Esophagus squamous epithelium (tissue), 5 donors: ENCODE measurements at regions not wholly inside any gene's neighbourhood (a gene's known extent, or its start where the extent isn't known, plus 50 kb on each side); places are given as distances from the start of the nearest gene placed in this dataset.

Experiments
- DNase-seq: peaks from one replicate; lab custom pipeline; 2025; lab: John Stamatoyannopoulos, UW
- H3K27ac ChIP-seq, 4 donors: fragments of 200-600 bp; sonication (generic); one replicate each; pipeline ENCODE4 v1.5.1; 2016 to 2019; ENCODE audit warnings: mild to moderate bottlenecking in 1 of 4
- H3K27me3 ChIP-seq, 4 donors: fragments of 200-600 bp; sonication (generic); 1 replicate in 3 of 4; 2 replicates in 1 of 4; pipeline versions ENCODE4 v1.5.1 to v1.6.0; 2017 to 2021; ENCODE audit warnings: antibody characterized with exemption in 1 of 4
- H3K36me3 ChIP-seq, 3 donors: fragments of 200-600 bp; sonication (generic); one replicate each; pipeline ENCODE4 v1.5.1; 2016 to 2019
- H3K4me1 ChIP-seq, 3 donors: fragments of 200-600 bp; sonication (generic); one replicate each; pipeline ENCODE4 v1.5.1; 2017 to 2019
- H3K4me3 ChIP-seq, 4 donors: fragments of 200-600 bp; sonication (generic); 1 replicate in 3 of 4; 2 replicates in 1 of 4; pipeline ENCODE4 v1.5.1; 2016 to 2019; ENCODE audit warnings: mild to moderate bottlenecking in 2 of 4, moderate library complexity in 1 of 4
- H3K9me3 ChIP-seq, 3 donors: fragments of 200-600 bp; sonication (generic); one replicate each; pipeline ENCODE4 v1.5.1; 2016 to 2019
- POLR2A ChIP-seq, 4 donors: fragments of 450-650 bp; IDR thresholded peaks; one replicate each; pipeline ENCODE4 v1.6.1; 2017; ENCODE audit warnings: antibody characterized with exemption in 4 of 4, mild to moderate bottlenecking in 4 of 4, moderate library complexity in 3 of 4
- WGBS, 2 donors: methylation state at CpG; one replicate each; pipeline ENCODE4 v1.1.5; 2018; 5-methylcytosine and 5-hydroxymethylcytosine counted together
- intact Hi-C: fragments of 100-400 bp; cut with DNase I; formaldehyde crosslinking; loops from one replicate; pipeline ENCODE4 v1.15.0; 2022
- TF ChIP-seq, protein P1 (sequence below), 6 experiments: fragments of 450-650 bp in 4 of 6; fragments of 200-600 bp in 2 of 6; sonication (generic) in 2 of 6; IDR thresholded peaks; one replicate each; pipeline ENCODE4 v1.5.1; 2016 to 2019; ENCODE audit warnings: antibody characterized with exemption in 6 of 6, mild to moderate bottlenecking in 4 of 6, moderate library complexity in 4 of 6
- donor health status: DM: yes; HTN: yes; CAD: no.

DNA sequence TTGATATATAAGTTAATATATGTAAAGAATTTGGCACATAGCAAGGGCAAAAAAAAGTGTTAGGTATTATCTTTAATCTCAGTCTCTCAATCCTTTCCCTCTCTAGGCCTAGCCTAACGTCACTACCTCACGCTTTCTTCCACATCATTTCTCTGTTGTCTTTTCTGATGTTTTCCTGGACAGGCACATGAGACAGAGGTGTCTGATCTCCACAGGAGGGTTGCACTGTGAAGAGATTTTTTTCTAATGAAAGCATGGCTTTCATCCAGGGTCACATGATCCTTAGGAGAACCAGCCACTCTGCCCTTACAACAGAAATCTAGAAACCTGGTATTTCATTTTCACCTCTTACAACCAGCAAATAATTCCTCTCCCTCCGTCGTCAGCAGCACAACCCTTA lies 1268.3 kb downstream of the XPNPEP1 start:
- H3K4me1 ChIP-seq: no peaks in the 10 kb centered on the region
- intact Hi-C loops: no loop called here
- H3K9me3 ChIP-seq: no peaks in the 10 kb centered on the region
- H3K27ac ChIP-seq: no peak overlapping the region
- TF ChIP-seq, protein P1, sequence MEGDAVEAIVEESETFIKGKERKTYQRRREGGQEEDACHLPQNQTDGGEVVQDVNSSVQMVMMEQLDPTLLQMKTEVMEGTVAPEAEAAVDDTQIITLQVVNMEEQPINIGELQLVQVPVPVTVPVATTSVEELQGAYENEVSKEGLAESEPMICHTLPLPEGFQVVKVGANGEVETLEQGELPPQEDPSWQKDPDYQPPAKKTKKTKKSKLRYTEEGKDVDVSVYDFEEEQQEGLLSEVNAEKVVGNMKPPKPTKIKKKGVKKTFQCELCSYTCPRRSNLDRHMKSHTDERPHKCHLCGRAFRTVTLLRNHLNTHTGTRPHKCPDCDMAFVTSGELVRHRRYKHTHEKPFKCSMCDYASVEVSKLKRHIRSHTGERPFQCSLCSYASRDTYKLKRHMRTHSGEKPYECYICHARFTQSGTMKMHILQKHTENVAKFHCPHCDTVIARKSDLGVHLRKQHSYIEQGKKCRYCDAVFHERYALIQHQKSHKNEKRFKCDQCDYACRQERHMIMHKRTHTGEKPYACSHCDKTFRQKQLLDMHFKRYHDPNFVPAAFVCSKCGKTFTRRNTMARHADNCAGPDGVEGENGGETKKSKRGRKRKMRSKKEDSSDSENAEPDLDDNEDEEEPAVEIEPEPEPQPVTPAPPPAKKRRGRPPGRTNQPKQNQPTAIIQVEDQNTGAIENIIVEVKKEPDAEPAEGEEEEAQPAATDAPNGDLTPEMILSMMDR (IDR thresholded peaks at IDR 0.05): no peak
- no peak for TF ChIP-seq POLR2A (IDR thresholded peaks at IDR 0.05)
- H3K36me3 ChIP-seq: no peaks in the 10 kb centered on the region
- no peak overlapping the region for H3K4me3 ChIP-seq
- 74 to 79% methylated on average over 4 of the region's 4 CpGs for WGBS, 2 donors
- no peaks in the 10 kb centered on the region for H3K27me3 ChIP-seq
- no peak for DNase-seq

GRCh38 chr10:108653531-108653930 lies 1269.8 kb downstream of the XPNPEP1 start:
- Histone ChIP-seq H3K36me3 (no peaks in the 10 kb centered on the region), H3K9me3 (no peaks in the 10 kb centered on the region), H3K27me3 (no peaks in the 10 kb centered on the region), H3K4me3 (no peak overlapping the region), H3K4me1 (no peaks in the 10 kb centered on the region), H3K27ac (no peak overlapping the region)
- no peak for DNase-seq
- WGBS, 2 donors: 59 to 67% methylated on average over 6 of the region's 6 CpGs
- intact Hi-C loops: no loop called here
- TF ChIP-seq, protein P1 (IDR thresholded peaks at IDR 0.05): no peak
- no peak for TF ChIP-seq POLR2A (IDR thresholded peaks at IDR 0.05)

GRCh38 chr10:108639010-108639409 lies 1284.3 kb downstream of the XPNPEP1 start:
- no peaks in the 10 kb centered on the region for H3K4me1 ChIP-seq
- intact Hi-C loops: no loop called here
- no peaks in the 10 kb centered on the region for H3K27me3 ChIP-seq
- 72 to 77% methylated on average over 5 of the region's 5 CpGs for WGBS, 2 donors
- no peaks in the 10 kb centered on the region for H3K36me3 ChIP-seq
- no peak overlapping the region for H3K4me3 ChIP-seq
- H3K9me3 ChIP-seq: no peaks in the 10 kb centered on the region
- TF ChIP-seq POLR2A (IDR thresholded peaks at IDR 0.05): no peak
- TF ChIP-seq, protein P1 (IDR thresholded peaks at IDR 0.05): no peak
- H3K27ac ChIP-seq: no peak overlapping the region
- no peak for DNase-seq

DNA sequence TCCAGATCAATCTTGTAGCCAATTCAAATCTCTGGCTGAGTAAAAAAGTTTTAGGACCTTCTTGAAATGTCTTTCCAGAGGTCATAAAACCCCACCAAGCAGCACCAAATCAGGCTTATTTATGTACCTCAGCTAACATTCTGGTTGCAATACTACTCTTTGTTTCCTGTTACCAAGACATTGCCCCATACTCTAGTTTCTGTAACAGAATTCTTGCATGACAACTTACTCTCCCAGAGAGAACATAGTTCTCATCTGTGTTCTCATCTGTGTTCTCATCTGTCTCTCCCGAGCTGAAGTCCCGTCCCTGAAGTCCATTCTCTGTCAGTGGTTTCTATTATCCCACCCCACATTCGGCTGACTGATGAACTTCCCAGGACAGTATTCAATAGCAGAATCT lies 1285.1 kb downstream of the XPNPEP1 start:
- no peak for TF ChIP-seq POLR2A (IDR thresholded peaks at IDR 0.05)
- TF ChIP-seq, protein P1 (IDR thresholded peaks at IDR 0.05): no peak
- Histone ChIP-seq H3K36me3 (no peaks in the 10 kb centered on the region), H3K4me1 (no peaks in the 10 kb centered on the region), H3K4me3 (no peak overlapping the region), H3K27me3 (no peaks in the 10 kb centered on the region), H3K9me3 (no peaks in the 10 kb centered on the region), H3K27ac (no peak overlapping the region)
- WGBS, 2 donors: 73 to 74% methylated on average over 3 of the region's 3 CpGs
- intact Hi-C loops: no loop called here
- DNase-seq: no peak

DNA sequence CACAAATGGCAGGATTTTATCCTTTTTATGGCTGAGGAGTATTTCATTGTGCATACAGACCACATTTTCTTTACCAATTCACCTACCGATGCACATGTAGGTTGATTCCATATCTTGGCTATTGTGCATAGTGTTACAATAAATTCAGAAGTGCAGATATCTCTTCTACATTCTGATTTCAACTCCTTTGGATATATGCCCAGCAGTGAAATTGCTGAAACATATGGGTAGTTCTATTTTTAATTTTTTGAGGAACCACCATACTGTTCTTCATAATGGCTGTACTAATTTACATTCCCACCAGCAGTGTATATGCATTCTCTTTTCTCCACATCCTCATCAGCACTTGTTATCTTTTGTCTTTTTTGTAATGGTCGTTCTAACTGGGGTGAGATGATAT lies 1290.3 kb downstream of the XPNPEP1 start:
- Histone ChIP-seq H3K27me3 (no peaks in the 10 kb centered on the region), H3K27ac (no peak overlapping the region), H3K4me3 (no peak overlapping the region), H3K9me3 (no peaks in the 10 kb centered on the region), H3K36me3 (no peaks in the 10 kb centered on the region), H3K4me1 (no peaks in the 10 kb centered on the region)
- intact Hi-C loops: no loop called here
- TF ChIP-seq, protein P1 (IDR thresholded peaks at IDR 0.05): no peak
- no peak for TF ChIP-seq POLR2A (IDR thresholded peaks at IDR 0.05)
- no peak for DNase-seq
- 51 to 61% methylated on average over 2 of the region's 2 CpGs for WGBS, 2 donors
